Type B pancreatic cell (in vitro differentiated cells): ENCODE measurements at regions not wholly inside any gene's neighbourhood (a gene's known extent, or its start where the extent isn't known, plus 50 kb on each side); places are given as distances from the start of the nearest gene placed in this dataset.
"Not testable (repeated sequence)": the region's sequence is repeated elsewhere in the genome, so short reads cannot be mapped to it uniquely, and the experiment has no call there.

Experiments
- DNase-seq: peaks from one replicate; pipeline ENCODE4 v3.0.0; 2021; ENCODE audit warnings: mixed read lengths; ENCODE audit not compliant: unreplicated experiment; ENCODE audit errors: extremely low spot score
- H3K27ac Mint-ChIP-seq: 2 replicates; pipeline ENCODE4 v1.8.0; 2021; ENCODE audit warnings: mild to moderate bottlenecking, mixed read lengths
- H3K27me3 Mint-ChIP-seq: 2 replicates; pipeline ENCODE4 v1.8.0; 2021; ENCODE audit warnings: mixed read lengths
- H3K36me3 Mint-ChIP-seq: 2 replicates; pipeline ENCODE4 v1.8.0; 2021; ENCODE audit warnings: mixed read lengths
- H3K4me1 Mint-ChIP-seq: one replicate; pipeline ENCODE4 v1.8.0; 2021; ENCODE audit warnings: mixed read lengths; ENCODE audit not compliant: unreplicated experiment
- H3K4me3 Mint-ChIP-seq: 2 replicates; pipeline ENCODE4 v1.8.0; 2021; ENCODE audit warnings: mild to moderate bottlenecking, mixed read lengths
- H3K9me3 Mint-ChIP-seq: 2 replicates; pipeline ENCODE4 v1.8.0; 2021; ENCODE audit warnings: mixed read lengths
- TF ChIP-seq, protein P1 (sequence below): fragments of 200-600 bp; sonication (generic); conservative IDR thresholded peaks from 2 replicates; pipeline ENCODE4 v1.5.0; 2021; ENCODE audit warnings: antibody characterized with exemption, mild to moderate bottlenecking

DNA sequence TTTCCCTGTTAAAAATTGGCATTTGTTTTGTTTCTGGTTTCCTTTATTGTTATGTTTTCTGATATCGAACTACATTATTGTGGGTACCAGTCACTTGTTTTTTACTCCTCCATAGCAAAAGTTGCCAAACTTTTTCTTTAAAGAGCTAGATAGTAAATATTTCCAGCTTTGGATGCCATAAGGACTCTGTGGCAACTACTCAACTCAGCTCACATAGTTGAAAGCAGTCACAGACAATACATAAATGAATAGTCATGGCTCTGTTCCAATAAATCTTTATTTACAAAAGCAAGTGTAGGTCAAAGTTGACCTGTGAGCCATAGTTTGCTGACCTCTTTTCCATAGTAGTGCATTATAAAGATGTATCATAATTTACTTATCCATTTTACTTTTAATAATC lies 305.0 kb downstream of the RASEF start:
- TF ChIP-seq, protein P1, sequence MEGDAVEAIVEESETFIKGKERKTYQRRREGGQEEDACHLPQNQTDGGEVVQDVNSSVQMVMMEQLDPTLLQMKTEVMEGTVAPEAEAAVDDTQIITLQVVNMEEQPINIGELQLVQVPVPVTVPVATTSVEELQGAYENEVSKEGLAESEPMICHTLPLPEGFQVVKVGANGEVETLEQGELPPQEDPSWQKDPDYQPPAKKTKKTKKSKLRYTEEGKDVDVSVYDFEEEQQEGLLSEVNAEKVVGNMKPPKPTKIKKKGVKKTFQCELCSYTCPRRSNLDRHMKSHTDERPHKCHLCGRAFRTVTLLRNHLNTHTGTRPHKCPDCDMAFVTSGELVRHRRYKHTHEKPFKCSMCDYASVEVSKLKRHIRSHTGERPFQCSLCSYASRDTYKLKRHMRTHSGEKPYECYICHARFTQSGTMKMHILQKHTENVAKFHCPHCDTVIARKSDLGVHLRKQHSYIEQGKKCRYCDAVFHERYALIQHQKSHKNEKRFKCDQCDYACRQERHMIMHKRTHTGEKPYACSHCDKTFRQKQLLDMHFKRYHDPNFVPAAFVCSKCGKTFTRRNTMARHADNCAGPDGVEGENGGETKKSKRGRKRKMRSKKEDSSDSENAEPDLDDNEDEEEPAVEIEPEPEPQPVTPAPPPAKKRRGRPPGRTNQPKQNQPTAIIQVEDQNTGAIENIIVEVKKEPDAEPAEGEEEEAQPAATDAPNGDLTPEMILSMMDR = no peak
- peaks cover 4% of the 10 kb centered on the region for H3K4me1 Mint-ChIP-seq
- H3K4me3 Mint-ChIP-seq = no peak overlapping the region
- DNase-seq = no peak
- H3K9me3 Mint-ChIP-seq = no peaks in the 10 kb centered on the region
- no peaks in the 10 kb centered on the region for H3K27me3 Mint-ChIP-seq
- no peak overlapping the region for H3K27ac Mint-ChIP-seq
- peaks cover 3% of the 10 kb centered on the region for H3K36me3 Mint-ChIP-seq

DNA sequence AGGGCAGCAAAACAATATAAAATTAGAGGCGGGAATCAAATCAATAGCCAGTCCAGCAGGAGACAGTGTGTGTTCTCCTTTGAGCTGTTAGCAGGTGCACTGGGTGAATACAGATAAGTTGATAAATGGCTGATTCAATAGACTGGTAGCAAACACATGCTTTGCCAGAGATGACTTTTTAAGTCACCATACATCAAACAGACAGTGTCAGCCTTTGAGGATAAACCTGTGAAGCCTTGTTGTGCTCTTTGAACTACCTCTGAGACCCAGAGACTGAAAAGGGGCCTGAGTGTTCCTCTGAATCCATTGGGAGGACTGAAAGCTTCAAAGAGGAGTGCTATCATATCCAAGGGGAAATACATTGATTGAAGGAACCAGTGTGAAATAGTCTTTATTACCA lies 301.9 kb downstream of the RASEF start:
- Mint-ChIP-seq H3K9me3 (no peaks in the 10 kb centered on the region), H3K4me1 (peaks cover 8% of the 10 kb centered on the region), H3K36me3 (peaks cover 3% of the 10 kb centered on the region), H3K27ac (no peak overlapping the region), H3K27me3 (no peaks in the 10 kb centered on the region), H3K4me3 (no peak overlapping the region)
- TF ChIP-seq, protein P1 = no peak
- no peak for DNase-seq

DNA sequence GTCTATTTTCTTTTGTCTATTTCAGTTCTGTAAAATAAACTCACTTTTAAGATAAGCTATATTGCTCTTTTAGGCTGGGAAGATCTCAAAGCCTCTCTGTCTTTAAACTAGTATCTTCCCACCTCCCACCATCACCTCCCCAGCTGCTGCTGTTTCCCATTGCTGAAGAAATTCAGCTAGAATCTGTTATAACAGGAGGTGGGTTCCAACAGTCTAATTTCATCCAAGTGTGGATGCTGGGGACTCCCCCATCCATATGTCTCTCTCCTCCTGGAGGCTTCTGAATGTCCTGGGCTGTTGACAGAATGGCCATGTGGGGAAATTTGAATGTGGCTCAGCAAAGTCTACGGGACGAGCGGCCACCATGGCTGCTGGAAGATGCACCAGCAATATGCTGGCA lies 301.0 kb downstream of the RASEF start:
- Mint-ChIP-seq H3K36me3 (peaks cover 3% of the 10 kb centered on the region), H3K4me1 (peaks cover 8% of the 10 kb centered on the region), H3K9me3 (no peaks in the 10 kb centered on the region), H3K27ac (no peak overlapping the region), H3K27me3 (no peaks in the 10 kb centered on the region), H3K4me3 (no peak overlapping the region)
- TF ChIP-seq, protein P1 = no peak
- no peak for DNase-seq

DNA sequence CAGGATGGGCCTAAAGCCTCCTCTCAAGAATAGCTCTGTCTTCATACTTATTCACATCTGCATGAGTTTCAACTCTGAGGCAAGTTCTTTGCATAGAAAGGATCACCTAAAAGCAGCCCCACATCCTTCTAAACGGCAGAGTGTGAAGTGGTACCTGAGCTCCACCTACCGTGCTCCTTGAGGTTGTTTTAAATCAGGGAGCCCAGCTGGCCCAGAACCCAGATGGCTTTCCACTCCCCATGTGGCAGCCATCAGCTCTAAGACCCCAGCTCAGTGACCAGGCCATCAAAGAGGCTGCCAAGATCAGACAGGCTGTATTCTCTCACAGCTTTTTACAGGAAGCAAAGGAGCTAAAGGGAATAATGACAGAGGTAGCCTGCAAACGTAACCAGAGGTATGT lies 299.3 kb downstream of the RASEF start:
- no peak overlapping the region for H3K27ac Mint-ChIP-seq
- no peak for DNase-seq
- no peaks in the 10 kb centered on the region for H3K9me3 Mint-ChIP-seq
- TF ChIP-seq, protein P1 = no peak
- peaks cover 4% of the 10 kb centered on the region for H3K4me1 Mint-ChIP-seq
- H3K27me3 Mint-ChIP-seq = no peaks in the 10 kb centered on the region
- H3K36me3 Mint-ChIP-seq = no peaks in the 10 kb centered on the region
- H3K4me3 Mint-ChIP-seq = no peak overlapping the region

DNA sequence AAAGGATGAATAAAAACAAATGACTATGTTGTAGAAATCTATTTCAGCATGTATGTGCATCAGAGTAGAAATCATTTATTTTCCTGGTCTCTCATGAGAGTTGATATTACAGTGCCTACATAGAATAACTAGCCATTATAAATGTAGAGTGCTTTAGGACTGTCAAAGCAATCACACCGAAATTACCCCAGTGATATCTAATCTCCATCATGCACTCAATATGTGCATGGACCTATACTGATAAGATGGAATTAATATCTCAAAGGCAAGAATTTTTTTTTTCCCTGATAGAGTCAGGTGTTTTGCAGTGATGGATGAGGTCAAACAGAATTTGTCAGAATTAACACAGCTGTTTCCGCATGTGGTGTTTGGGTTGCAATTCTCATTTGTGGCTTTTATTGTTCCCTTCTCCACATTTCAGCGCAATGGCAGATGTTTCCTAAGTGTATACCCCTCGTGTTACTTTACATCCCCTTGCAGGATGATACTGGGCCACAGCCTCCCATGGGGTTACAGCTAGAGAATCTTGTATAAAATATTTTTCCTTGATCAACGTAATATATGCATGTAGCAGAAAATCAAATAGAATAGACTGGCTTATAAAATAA lies 298.8 kb downstream of the RASEF start:
- DNase-seq = no peak
- TF ChIP-seq, protein P1 = no peak
- no peaks in the 10 kb centered on the region for H3K9me3 Mint-ChIP-seq
- H3K27ac Mint-ChIP-seq = no peak overlapping the region
- H3K27me3 Mint-ChIP-seq = no peaks in the 10 kb centered on the region
- H3K36me3 Mint-ChIP-seq = no peaks in the 10 kb centered on the region
- H3K4me3 Mint-ChIP-seq = no peak overlapping the region
- peaks cover 4% of the 10 kb centered on the region for H3K4me1 Mint-ChIP-seq

DNA sequence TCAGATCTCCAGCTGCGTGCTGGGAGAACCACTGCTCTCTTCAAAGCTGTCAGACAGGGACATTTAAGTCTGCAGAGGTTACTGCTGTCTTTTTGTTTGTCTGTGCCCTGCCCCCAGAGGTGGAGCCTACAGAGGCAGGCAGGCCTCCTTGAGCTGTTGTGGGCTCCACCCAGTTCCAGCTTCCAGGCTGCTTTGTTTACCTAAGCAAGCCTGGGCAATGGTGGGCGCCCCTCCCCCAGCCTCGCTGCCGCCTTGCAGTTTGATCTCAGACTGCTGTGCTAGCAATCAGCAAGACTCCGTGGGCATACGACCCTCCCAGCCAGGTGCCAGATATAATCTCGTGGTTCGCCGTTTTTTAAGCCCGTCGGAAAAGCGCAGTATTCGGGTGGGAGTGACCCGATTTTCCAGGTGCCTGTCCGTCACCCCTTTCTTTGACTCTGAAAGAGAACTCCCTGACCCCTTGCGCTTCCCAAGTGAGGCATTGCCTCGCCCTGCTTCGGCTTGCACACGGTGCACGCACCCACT lies 288.2 kb downstream of the RASEF start:
- H3K4me3 Mint-ChIP-seq, H3K36me3 Mint-ChIP-seq, H3K4me1 Mint-ChIP-seq, H3K27ac Mint-ChIP-seq, H3K9me3 Mint-ChIP-seq, H3K27me3 Mint-ChIP-seq, DNase-seq: not testable (repeated sequence)
